ENCODE measurements at regions not wholly inside any gene's neighbourhood (a gene's known extent, or its start where the extent isn't known, plus 50 kb on each side); places are given as distances from the start of the nearest gene placed in this dataset.
"Not testable (repeated sequence)": the region's sequence is repeated elsewhere in the genome, so short reads cannot be mapped to it uniquely, and the experiment has no call there.

DNA sequence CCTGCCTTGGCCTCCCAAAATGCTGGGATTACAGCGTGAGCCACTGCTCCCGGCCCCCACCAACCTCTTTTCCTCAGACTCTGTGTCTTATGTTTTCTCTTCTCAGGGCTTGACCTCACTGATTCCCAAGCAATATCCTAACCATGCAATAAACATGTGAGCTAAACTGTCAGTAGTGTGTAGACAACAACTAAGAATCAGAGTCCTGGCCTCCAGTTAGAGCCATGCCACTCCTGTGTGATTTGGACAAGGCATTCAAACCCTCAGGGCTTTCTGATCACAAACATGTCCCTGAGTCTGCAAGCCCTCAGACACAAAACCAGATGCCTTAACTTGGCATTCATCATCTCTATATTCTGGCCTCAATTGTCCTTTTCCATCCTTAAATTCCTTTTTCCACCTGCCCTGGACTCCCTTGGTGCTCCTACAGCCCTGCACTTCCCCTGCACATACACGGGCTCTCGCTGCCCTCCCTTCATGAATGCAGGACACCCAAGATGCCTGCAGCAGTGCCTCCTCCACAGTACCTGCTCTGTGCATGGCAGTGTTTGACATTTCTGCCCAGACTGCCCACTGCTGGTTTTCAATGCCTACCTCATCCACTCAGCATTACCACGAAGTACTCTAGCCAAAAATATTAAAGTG, 142.8 kb downstream of the CYP26A1 start:
- H3K27me3 ChIP-seq (ENCODE audit: insufficient read depth, low read length) = peaks cover 3% of the 10 kb centered on the region
- no peaks in the 10 kb centered on the region for H3K36me3 ChIP-seq (ENCODE audit: insufficient read depth, low read length)
- no peak overlapping the region for H3K4me3 ChIP-seq (ENCODE audit: low read length)
- no peaks in the 10 kb centered on the region for H3K4me1 ChIP-seq (ENCODE audit: insufficient read depth, low read length)
- H2AFZ ChIP-seq (ENCODE audit: low read depth, low read length) = no peak overlapping the region
- no peaks in the 10 kb centered on the region for H3K9me3 ChIP-seq (ENCODE audit: low read length)

DNA sequence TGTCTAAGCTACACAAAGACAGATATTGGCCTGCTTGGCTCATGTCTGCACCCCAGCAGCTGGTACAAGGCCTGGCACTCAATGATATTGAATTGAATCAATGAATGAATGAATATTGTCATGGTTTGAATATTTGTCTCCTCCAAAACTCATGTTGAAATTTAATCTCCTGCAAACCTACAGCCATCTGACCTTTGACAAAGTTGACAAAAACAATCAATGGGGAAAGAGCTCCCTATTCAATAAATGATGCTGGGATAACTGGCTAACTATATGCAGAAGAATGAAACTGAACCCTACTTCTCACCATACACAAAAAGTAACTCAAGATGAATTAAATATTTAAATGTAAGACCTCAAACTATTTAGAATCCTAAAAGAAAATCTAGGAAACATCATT, 144.7 kb downstream of the CYP26A1 start:
- Histone ChIP-seq H3K4me1 (ENCODE audit: insufficient read depth, low read length) (no peaks in the 10 kb centered on the region), H3K27me3 (ENCODE audit: insufficient read depth, low read length) (peaks cover 3% of the 10 kb centered on the region), H3K36me3 (ENCODE audit: insufficient read depth, low read length) (no peaks in the 10 kb centered on the region), H2AFZ (ENCODE audit: low read depth, low read length) (no peak overlapping the region), H3K9me3 (ENCODE audit: low read length) (no peaks in the 10 kb centered on the region), H3K4me3 (ENCODE audit: low read length) (no peak overlapping the region)

DNA sequence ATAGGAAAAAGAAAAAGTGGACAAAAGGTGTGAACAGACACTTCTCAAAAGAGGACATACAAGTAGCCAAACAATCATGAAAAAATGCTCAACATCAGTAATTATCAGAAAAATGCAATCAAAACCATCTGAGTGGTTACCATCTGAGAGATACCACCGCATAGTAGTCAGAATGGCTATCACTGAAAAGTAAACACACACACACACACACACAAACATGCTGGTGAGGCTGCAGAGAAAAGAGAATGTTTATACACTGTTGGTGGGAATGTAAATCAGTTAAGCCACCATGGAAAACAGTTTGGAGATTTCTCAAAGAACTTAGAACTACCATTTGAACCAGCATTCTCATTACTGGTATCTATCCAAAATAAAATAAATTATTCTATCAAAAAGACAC, 145.7 kb downstream of the CYP26A1 start:
- Histone ChIP-seq H3K36me3 (ENCODE audit: insufficient read depth, low read length) (no peaks in the 10 kb centered on the region), H2AFZ (ENCODE audit: low read depth, low read length) (no peak overlapping the region), H3K27me3 (ENCODE audit: insufficient read depth, low read length) (peaks cover 3% of the 10 kb centered on the region), H3K9me3 (ENCODE audit: low read length) (no peaks in the 10 kb centered on the region), H3K4me3 (ENCODE audit: low read length) (no peak overlapping the region), H3K4me1 (ENCODE audit: insufficient read depth, low read length) (no peaks in the 10 kb centered on the region)

DNA sequence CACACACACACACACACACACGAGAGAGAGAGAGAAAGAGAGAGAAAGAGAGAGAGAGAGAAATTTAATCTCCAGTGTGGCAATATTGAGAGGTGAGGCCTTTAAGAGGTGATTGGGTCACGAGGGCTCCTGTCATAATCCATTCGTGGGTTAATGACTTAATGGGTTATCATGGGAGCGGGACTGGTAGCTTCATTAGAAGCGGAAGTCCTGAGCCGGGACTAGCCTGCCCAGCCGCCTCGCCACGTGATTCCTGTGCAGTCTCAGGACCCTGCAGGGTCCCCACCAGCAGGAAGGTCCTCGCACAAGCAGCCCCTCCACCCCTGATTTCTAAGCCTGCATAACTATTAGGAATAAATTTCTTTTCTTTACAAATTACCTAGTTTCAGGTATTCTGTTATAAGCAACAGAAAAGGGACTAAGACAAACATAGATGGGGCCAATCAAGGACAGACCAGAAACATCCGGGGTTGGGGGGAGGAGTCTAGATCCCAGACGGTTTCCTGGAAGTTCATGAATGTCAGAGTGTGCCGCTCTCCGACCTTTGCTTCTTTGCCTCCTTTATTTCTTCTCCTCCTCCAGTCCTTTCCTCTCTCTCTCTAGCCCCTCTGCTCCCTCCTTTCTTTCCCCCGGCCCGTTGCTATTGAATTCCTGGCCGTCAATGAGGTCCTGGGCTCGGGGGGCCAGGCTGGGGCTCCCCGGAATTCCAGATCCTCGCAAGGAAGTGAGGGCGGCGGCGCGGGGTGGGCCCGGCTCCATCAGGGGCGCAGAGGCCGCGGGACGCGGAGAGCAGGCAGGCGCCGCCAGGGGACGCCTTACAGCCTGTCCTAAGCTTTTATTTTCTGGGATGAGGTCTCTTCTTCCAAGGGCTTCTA, 146.8 kb downstream of the CYP26A1 start:
- H3K36me3 ChIP-seq (ENCODE audit: insufficient read depth, low read length) = no peaks in the 10 kb centered on the region
- H2AFZ ChIP-seq (ENCODE audit: low read depth, low read length) = no peak overlapping the region
- no peaks in the 10 kb centered on the region for H3K4me1 ChIP-seq (ENCODE audit: insufficient read depth, low read length)
- no peaks in the 10 kb centered on the region for H3K9me3 ChIP-seq (ENCODE audit: low read length)
- peaks cover 3% of the 10 kb centered on the region for H3K27me3 ChIP-seq (ENCODE audit: insufficient read depth, low read length)
- no peak overlapping the region for H3K4me3 ChIP-seq (ENCODE audit: low read length)

DNA sequence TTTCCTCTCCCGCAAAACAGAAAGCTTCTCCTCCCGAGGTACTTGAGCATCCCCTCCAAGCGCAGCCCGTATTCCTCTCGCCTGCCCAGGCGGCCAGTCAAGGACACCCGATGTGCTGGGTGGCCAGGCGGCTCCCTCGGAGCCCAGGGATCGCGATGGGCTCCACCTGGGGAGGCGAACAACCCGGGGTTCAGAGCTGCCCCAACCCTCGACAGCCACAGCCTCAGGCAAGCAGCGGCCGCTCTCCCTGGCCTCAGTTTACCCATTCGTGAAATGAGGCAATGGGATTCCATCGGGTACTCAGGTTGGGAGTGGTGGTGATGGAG, 147.4 kb downstream of the CYP26A1 start:
- no peaks in the 10 kb centered on the region for H3K4me1 ChIP-seq (ENCODE audit: insufficient read depth, low read length)
- no peaks in the 10 kb centered on the region for H3K36me3 ChIP-seq (ENCODE audit: insufficient read depth, low read length)
- H3K27me3 ChIP-seq (ENCODE audit: insufficient read depth, low read length) = peaks cover 3% of the 10 kb centered on the region
- no peaks in the 10 kb centered on the region for H3K9me3 ChIP-seq (ENCODE audit: low read length)
- H3K4me3 ChIP-seq (ENCODE audit: low read length) = no peak overlapping the region
- no peak overlapping the region for H2AFZ ChIP-seq (ENCODE audit: low read depth, low read length)

DNA sequence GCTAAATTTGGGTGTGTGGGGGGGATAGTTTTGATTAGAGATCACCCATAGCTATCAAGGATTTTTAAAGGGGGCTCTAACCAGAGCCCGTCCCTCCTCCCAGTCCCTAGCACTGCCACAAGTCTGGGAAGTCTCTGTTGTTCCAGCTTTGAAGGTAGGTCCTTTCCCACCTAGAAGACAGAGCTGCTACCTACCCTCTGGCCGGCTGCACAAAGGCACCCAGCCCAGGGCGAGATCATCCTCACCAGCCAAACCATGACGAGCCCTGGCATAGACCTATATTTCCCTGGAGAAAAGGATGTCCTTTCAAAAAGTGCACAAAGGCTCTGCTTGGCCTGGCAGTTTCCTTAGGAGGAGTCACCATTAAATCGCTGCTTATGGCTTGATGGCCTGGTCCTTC, 147.8 kb downstream of the CYP26A1 start:
- H3K27me3 ChIP-seq (ENCODE audit: insufficient read depth, low read length) = peaks cover under 1% of the 10 kb centered on the region
- H3K4me3 ChIP-seq (ENCODE audit: low read length) = no peak overlapping the region
- no peak overlapping the region for H2AFZ ChIP-seq (ENCODE audit: low read depth, low read length)
- no peaks in the 10 kb centered on the region for H3K36me3 ChIP-seq (ENCODE audit: insufficient read depth, low read length)
- no peaks in the 10 kb centered on the region for H3K9me3 ChIP-seq (ENCODE audit: low read length)
- no peaks in the 10 kb centered on the region for H3K4me1 ChIP-seq (ENCODE audit: insufficient read depth, low read length)

DNA sequence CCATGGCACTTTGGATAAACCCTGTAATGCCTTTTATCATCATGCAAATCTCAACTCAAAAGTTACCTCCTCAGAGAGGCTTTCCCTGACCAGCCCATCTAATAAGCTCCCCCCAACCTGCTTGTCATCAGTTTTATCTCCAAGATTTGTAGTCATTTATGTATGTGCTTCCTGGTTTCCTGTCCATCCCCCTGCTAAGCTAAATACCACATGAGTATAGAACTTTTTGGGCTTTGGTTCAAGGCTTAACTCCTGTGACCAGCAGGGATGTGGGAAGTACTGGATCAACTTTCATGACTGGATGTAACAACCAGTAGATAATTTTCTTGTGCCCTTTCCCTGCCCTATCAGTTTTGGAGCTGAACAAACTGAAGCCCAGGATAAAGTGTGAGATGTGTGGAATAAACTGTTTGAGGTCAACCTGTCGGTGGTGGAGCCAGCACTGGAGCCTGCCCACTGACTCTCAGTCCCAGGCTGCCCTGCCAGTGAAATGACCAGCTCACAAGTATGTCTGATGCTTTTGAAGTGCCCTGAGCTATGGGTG, 148.6 kb downstream of the CYP26A1 start:
- Histone ChIP-seq H3K36me3 (ENCODE audit: insufficient read depth, low read length) (no peaks in the 10 kb centered on the region), H3K9me3 (ENCODE audit: low read length) (no peaks in the 10 kb centered on the region), H2AFZ (ENCODE audit: low read depth, low read length) (no peak overlapping the region), H3K4me1 (ENCODE audit: insufficient read depth, low read length) (no peaks in the 10 kb centered on the region), H3K27me3 (ENCODE audit: insufficient read depth, low read length) (no peaks in the 10 kb centered on the region), H3K4me3 (ENCODE audit: low read length) (no peak overlapping the region)

DNA sequence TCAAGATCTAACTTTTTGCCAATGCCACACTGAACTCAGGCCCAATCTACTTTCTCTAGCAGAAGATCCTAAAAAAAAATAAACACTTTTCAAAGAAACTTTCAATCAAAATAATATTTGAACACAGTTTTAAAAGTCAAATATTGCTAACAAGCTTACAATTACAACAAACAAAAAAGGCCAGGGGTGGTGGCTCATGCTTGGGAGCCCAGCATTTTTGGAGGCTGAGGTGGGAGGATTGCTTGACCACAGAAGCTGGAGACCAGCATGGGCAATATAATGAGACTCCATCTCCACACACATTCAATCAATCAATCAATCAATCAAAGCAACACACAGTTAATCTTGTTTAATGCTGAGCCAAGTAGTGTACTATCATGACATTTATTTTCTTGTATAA, 149.2 kb downstream of the CYP26A1 start:
- Histone ChIP-seq H3K4me3 (ENCODE audit: low read length) (no peak overlapping the region), H3K27me3 (ENCODE audit: insufficient read depth, low read length) (no peaks in the 10 kb centered on the region), H2AFZ (ENCODE audit: low read depth, low read length) (no peak overlapping the region)

DNA sequence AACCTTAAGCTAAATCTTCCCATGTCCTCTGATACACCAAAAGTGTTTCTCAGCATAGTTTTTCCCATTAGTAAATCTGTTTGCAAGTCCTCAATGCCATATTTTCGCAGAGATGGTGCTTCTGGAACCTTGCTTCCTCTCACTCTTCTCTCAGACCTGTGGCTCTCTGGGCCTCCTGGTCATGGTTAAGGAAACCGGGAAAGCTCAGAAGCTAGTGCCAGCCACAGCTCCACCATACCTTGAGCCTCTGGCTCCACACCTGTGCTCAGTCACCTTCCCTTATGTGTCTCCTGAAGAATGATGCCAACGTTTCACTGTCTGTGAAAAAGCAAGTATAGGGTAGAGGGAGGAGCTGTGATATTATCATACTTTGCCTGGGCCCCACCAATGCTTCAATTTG, 149.6 kb downstream of the CYP26A1 start:
- Histone ChIP-seq H3K27me3 (ENCODE audit: insufficient read depth, low read length) (no peaks in the 10 kb centered on the region), H3K36me3 (ENCODE audit: insufficient read depth, low read length) (no peaks in the 10 kb centered on the region), H3K9me3 (ENCODE audit: low read length) (no peaks in the 10 kb centered on the region), H3K4me1 (ENCODE audit: insufficient read depth, low read length) (no peaks in the 10 kb centered on the region), H3K4me3 (ENCODE audit: low read length) (no peak overlapping the region), H2AFZ (ENCODE audit: low read depth, low read length) (no peak overlapping the region)

More for the DNA sequence above, 149.2 kb downstream of the CYP26A1 start:
- no peaks in the 10 kb centered on the region for H3K4me1 ChIP-seq (ENCODE audit: insufficient read depth, low read length)
- H3K9me3 ChIP-seq (ENCODE audit: low read length) = no peaks in the 10 kb centered on the region
- no peaks in the 10 kb centered on the region for H3K36me3 ChIP-seq (ENCODE audit: insufficient read depth, low read length)

DNA sequence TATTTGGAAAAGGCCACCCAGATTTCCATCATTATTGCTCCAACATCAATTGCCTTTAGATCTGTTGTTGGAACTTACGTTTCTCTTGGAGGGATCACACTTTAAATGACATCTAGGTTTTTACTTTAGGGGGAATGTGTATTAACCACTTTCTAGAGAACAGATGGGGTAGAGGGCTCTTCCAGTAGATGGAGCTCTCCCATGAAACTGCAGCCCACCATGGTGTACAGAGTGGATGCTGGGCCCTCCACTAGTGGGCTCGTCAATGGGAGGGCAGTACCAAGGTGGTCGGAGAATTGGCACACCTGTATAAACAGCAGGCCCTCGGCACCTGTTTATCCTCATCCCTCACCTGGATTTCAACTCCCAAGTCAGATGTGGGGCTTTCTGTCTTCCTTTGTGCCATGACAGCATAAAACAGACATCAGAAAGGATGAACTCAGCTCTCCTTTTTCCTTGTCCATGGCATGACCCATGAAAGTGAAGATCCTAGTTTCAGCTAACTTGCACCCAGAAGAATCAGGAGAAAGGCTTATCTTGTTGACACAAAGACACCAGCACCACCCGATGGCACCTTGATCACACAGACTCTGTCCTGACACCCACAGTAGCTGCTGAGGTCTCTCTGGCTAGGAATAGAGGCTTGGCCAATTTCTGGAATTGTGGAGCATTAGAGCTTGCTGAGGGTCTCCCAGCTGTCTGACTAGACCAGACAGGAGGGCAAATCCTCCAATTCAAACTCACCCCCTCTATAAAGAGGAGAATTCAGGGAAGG, 150.5 kb downstream of the CYP26A1 start:
- H3K27me3 ChIP-seq (ENCODE audit: insufficient read depth, low read length) = no peaks in the 10 kb centered on the region
- no peaks in the 10 kb centered on the region for H3K36me3 ChIP-seq (ENCODE audit: insufficient read depth, low read length)
- no peaks in the 10 kb centered on the region for H3K9me3 ChIP-seq (ENCODE audit: low read length)
- H2AFZ ChIP-seq (ENCODE audit: low read depth, low read length) = no peak overlapping the region
- no peak overlapping the region for H3K4me3 ChIP-seq (ENCODE audit: low read length)
- H3K4me1 ChIP-seq (ENCODE audit: insufficient read depth, low read length) = no peaks in the 10 kb centered on the region

DNA sequence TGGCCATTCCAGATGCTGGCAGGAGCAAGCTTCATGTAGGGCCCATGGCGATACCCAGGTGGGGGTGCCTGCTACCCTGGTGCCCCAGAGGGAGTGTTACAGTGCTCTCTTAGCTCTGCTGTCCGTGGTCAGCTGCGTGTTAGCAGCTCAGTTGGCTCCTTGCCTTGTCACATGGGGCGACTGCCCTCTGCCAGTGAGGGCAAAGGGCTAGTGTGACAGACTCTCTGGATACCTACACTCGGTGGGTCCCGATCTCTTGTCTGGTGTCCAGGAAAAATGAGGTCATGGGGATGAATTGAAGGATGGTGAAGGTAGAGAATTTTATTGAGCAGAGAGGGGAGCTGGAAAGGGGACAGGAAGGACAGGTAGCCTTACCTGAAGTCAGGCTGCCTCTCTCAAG, 152.2 kb downstream of the CYP26A1 start:
- H2AFZ ChIP-seq (ENCODE audit: low read depth, low read length) = no peak overlapping the region

DNA sequence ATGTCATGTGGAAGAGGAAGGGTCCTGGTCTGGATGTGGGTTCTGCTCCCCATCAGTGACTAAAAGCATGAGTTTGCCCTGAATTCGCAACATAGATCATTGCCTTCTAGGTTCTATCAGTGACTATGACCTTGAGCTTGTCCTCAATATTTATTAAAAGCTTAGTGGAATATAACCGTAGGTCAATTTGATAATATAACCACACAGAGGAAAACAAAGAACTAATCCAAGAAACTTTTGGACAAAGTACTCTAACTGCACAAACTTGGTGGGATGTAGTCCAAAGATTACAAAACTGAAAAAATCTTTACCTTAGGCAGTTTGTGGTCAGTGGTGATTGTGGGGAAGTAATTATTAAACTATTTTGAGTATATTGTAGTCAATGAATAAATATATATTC, 152.9 kb downstream of the CYP26A1 start:
- H3K4me3 ChIP-seq (ENCODE audit: low read length) = no peak overlapping the region
- no peaks in the 10 kb centered on the region for H3K9me3 ChIP-seq (ENCODE audit: low read length)
- H2AFZ ChIP-seq (ENCODE audit: low read depth, low read length) = no peak overlapping the region
- no peaks in the 10 kb centered on the region for H3K36me3 ChIP-seq (ENCODE audit: insufficient read depth, low read length)
- no peaks in the 10 kb centered on the region for H3K4me1 ChIP-seq (ENCODE audit: insufficient read depth, low read length)
- H3K27me3 ChIP-seq (ENCODE audit: insufficient read depth, low read length) = no peaks in the 10 kb centered on the region

More for the DNA sequence above, 152.2 kb downstream of the CYP26A1 start:
- Histone ChIP-seq H3K4me1 (ENCODE audit: insufficient read depth, low read length) (no peaks in the 10 kb centered on the region), H3K9me3 (ENCODE audit: low read length) (no peaks in the 10 kb centered on the region), H3K27me3 (ENCODE audit: insufficient read depth, low read length) (no peaks in the 10 kb centered on the region), H3K4me3 (ENCODE audit: low read length) (no peak overlapping the region), H3K36me3 (ENCODE audit: insufficient read depth, low read length) (no peaks in the 10 kb centered on the region)

DNA sequence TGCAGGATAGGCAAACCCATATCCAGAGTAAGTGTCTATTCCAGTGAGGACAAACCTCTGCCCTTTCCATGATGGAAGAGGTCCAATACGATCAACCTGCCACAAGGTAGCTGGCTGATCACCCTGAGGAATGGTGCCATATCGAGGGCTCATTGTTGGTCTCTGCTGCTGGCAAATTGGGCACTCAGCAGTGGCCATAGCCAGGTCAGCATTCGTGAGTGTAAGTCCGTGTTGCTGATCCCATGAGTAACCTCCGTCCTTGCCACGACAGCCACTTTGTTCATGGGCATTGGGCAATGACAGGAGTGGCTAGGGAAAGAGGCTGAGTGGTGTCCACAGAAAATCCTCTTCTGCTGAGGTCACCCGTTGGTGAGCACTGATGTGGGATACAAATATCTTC, 156.9 kb downstream of the CYP26A1 start:
- H3K9me3 ChIP-seq (ENCODE audit: low read length); H3K36me3 ChIP-seq (ENCODE audit: insufficient read depth, low read length); H3K27me3 ChIP-seq (ENCODE audit: insufficient read depth, low read length); H3K4me1 ChIP-seq (ENCODE audit: insufficient read depth, low read length); H2AFZ ChIP-seq (ENCODE audit: low read depth, low read length); H3K4me3 ChIP-seq (ENCODE audit: low read length): not testable (repeated sequence)

Data from neuron (in vitro differentiated cells).